Smooth muscle cell (in vitro differentiated cells): ENCODE measurements at regions not wholly inside any gene's neighbourhood (a gene's known extent, or its start where the extent isn't known, plus 50 kb on each side); places are given as distances from the start of the nearest gene placed in this dataset.

ENCODE experiments used
- DNase-seq: peaks from one replicate; lab custom pipeline; 2025; ENCODE audit not compliant: unreplicated experiment; lab: John Stamatoyannopoulos, UW
- H2AFZ ChIP-seq: fragments of 200-600 bp; sonication (generic); 2 replicates; pipeline ENCODE4 v1.6.0; 2016; ENCODE audit warnings: antibody characterized with exemption, low read depth, mild to moderate bottlenecking
- H3F3A ChIP-seq: fragments of 200-600 bp; sonication (generic); 2 replicates; pipeline ENCODE4 v1.6.0; 2017; ENCODE audit warnings: antibody characterized with exemption, low read depth
- H3K27ac ChIP-seq: fragments of 200-600 bp; sonication (generic); 2 replicates; pipeline ENCODE4 v1.5.1; 2016; ENCODE audit warnings: low read depth, mild to moderate bottlenecking
- H3K27me3 ChIP-seq: fragments of 200-600 bp; sonication (generic); 2 replicates; pipeline ENCODE4 v1.6.1; 2016; ENCODE audit warnings: low read depth, mild to moderate bottlenecking
- H3K36me3 ChIP-seq: fragments of 200-600 bp; sonication (generic); 2 replicates; pipeline ENCODE4 v1.5.1; 2016; ENCODE audit warnings: low read depth
- H3K4me1 ChIP-seq: fragments of 200-600 bp; sonication (generic); 2 replicates; pipeline ENCODE4 v1.5.1; 2016; ENCODE audit warnings: low read depth
- H3K4me2 ChIP-seq: fragments of 200-600 bp; sonication (generic); 2 replicates; pipeline ENCODE4 v1.6.0; 2016; ENCODE audit warnings: mild to moderate bottlenecking
- H3K4me3 ChIP-seq: fragments of 200-600 bp; sonication (generic); 2 replicates; pipeline ENCODE4 v1.5.1; 2016; ENCODE audit warnings: mild to moderate bottlenecking
- H3K79me2 ChIP-seq: fragments of 200-600 bp; sonication (generic); 2 replicates; pipeline ENCODE4 v1.6.0; 2016; ENCODE audit warnings: low read depth, mild to moderate bottlenecking
- H3K9ac ChIP-seq: fragments of 200-600 bp; sonication (generic); 2 replicates; pipeline ENCODE4 v1.6.0; 2016; ENCODE audit warnings: low read depth
- H3K9me3 ChIP-seq: fragments of 200-600 bp; sonication (generic); replicated peaks from 2 replicates; pipeline ENCODE4 v1.5.1; 2016; ENCODE audit warnings: low read depth
- H4K20me1 ChIP-seq: fragments of 200-600 bp; sonication (generic); 2 replicates; pipeline ENCODE4 v1.6.0; 2016; ENCODE audit warnings: low read depth
- CTCF ChIP-seq: fragments of 200-600 bp; sonication (generic); IDR thresholded peaks from 2 replicates; pipeline ENCODE4 v1.5.1; 2017; ENCODE audit warnings: borderline replicate concordance, mild to moderate bottlenecking, antibody characterized with exemption; ENCODE audit not compliant: insufficient read depth, poor library complexity, severe bottlenecking
- WGBS: methylation state at CpG from one replicate; pipeline ENCODE4 v1.1.7; 2016; ENCODE audit warnings: low lambda C conversion rate; 5-methylcytosine and 5-hydroxymethylcytosine counted together

- Histone ChIP-seq H4K20me1 (no peaks in the 10 kb centered on the region), H3K9ac (no peak overlapping the region), H3K27ac (no peak overlapping the region), H3K4me2 (no peak overlapping the region), H3K4me3 (no peak overlapping the region), H3K9me3 (no peaks in the 10 kb centered on the region), H3K36me3 (no peaks in the 10 kb centered on the region), H2AFZ (no peak overlapping the region), H3K4me1 (no peaks in the 10 kb centered on the region), H3K79me2 (no peaks in the 10 kb centered on the region), H3F3A (no peaks in the 10 kb centered on the region), H3K27me3 (peaks cover 36% of the 10 kb centered on the region)
- WGBS: 85% methylated on average over 6 of the region's 6 CpGs
- DNase-seq: no peak
- TF ChIP-seq CTCF: no peak
Measured at GRCh38 chr11:134685793-134686380, 273.8 kb upstream of the B3GAT1 start.

- no peaks in the 10 kb centered on the region for H4K20me1 ChIP-seq
- H3K79me2 ChIP-seq: no peaks in the 10 kb centered on the region
- no peaks in the 10 kb centered on the region for H3F3A ChIP-seq
- TF ChIP-seq CTCF: no peak
- H3K4me3 ChIP-seq: no peak overlapping the region
- H3K27ac ChIP-seq: no peak overlapping the region
- H3K9me3 ChIP-seq: no peaks in the 10 kb centered on the region
- H3K4me1 ChIP-seq: no peaks in the 10 kb centered on the region
- 80% methylated on average over 4 of the region's 4 CpGs for WGBS
- no peak for DNase-seq
- H3K9ac ChIP-seq: no peak overlapping the region
- no peak overlapping the region for H2AFZ ChIP-seq
- H3K36me3 ChIP-seq: no peaks in the 10 kb centered on the region
- H3K4me2 ChIP-seq: no peak overlapping the region
- peaks cover 34% of the 10 kb centered on the region for H3K27me3 ChIP-seq
Measured at GRCh38 chr11:134684576-134684975, 272.5 kb upstream of the B3GAT1 start.

- no peak overlapping the region for H2AFZ ChIP-seq
- no peaks in the 10 kb centered on the region for H4K20me1 ChIP-seq
- DNase-seq: no peak
- 85% methylated on average over 6 of the region's 6 CpGs for WGBS
- H3K79me2 ChIP-seq: no peaks in the 10 kb centered on the region
- TF ChIP-seq CTCF: no peak
- H3K36me3 ChIP-seq: no peaks in the 10 kb centered on the region
- no peak overlapping the region for H3K4me3 ChIP-seq
- no peaks in the 10 kb centered on the region for H3F3A ChIP-seq
- H3K27ac ChIP-seq: no peak overlapping the region
- H3K4me1 ChIP-seq: no peaks in the 10 kb centered on the region
- H3K9ac ChIP-seq: no peak overlapping the region
- H3K4me2 ChIP-seq: no peak overlapping the region
- H3K9me3 ChIP-seq: no peaks in the 10 kb centered on the region
- peaks cover 27% of the 10 kb centered on the region for H3K27me3 ChIP-seq
Measured at GRCh38 chr11:134683860-134684259, 271.8 kb upstream of the B3GAT1 start.

- Histone ChIP-seq H3F3A (no peaks in the 10 kb centered on the region), H3K4me3 (no peak overlapping the region), H2AFZ (no peak overlapping the region), H3K4me2 (no peak overlapping the region), H3K36me3 (no peaks in the 10 kb centered on the region), H3K27ac (no peak overlapping the region), H3K4me1 (no peaks in the 10 kb centered on the region), H3K79me2 (no peaks in the 10 kb centered on the region), H3K9ac (no peak overlapping the region), H4K20me1 (no peaks in the 10 kb centered on the region), H3K27me3 (peaks cover 19% of the 10 kb centered on the region), H3K9me3 (no peaks in the 10 kb centered on the region)
- no peak for DNase-seq
- no peak for TF ChIP-seq CTCF
- WGBS: 94% methylated on average over 12 of the region's 12 CpGs
Measured at GRCh38 chr11:134682577-134682976, 270.5 kb upstream of the B3GAT1 start.
